ENCODE measurements at regions not wholly inside any gene's neighbourhood (a gene's known extent, or its start where the extent isn't known, plus 50 kb on each side); places are given as distances from the start of the nearest gene placed in this dataset.

DNA sequence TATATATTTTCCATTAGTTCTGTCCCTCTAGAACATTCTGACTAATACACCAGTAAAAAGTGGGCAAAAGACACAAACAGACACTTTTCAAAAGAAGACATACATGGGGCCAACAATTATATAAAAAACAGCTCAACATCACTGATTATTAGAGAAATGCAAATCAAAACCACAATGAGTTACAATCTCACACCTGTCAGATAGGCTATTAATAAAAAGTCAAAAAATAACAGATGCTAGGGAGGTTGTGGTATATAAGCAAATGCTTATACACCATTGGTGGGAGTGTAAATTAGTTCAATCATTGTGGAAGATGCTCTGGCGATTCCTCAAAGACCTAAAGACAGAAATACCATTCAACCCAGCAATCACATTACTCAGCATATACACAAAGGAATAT, 1707.8 kb downstream of the GRIK2 start:
- TF ChIP-seq FOXJ3 (CRISPR knock-in tag; IDR thresholded peaks at IDR 0.05; ENCODE audit: borderline replicate concordance): no peak
- no peak for TF ChIP-seq GABPB1 (CRISPR knock-in tag; IDR thresholded peaks at IDR 0.05)
- no peak for TF ChIP-seq ATF2 (CRISPR knock-in tag; IDR thresholded peaks at IDR 0.05; ENCODE audit: borderline replicate concordance, low read depth)
- no peak for TF ChIP-seq CTCF (IDR thresholded peaks at IDR 0.05)
- no peak for TF ChIP-seq ATF1 (CRISPR knock-in tag; IDR thresholded peaks at IDR 0.05)
- no peak for TF ChIP-seq CREB1 (CRISPR knock-in tag; IDR thresholded peaks at IDR 0.05)
- TF ChIP-seq ZNF423 (CRISPR knock-in tag; IDR thresholded peaks at IDR 0.05): no peak
- no peak for TF ChIP-seq FOXP1 (CRISPR knock-in tag; IDR thresholded peaks at IDR 0.05; ENCODE audit: borderline replicate concordance)
- TF ChIP-seq ZBTB43 (CRISPR knock-in tag; IDR thresholded peaks at IDR 0.05): no peak
- no peak for TF ChIP-seq ETV6 (CRISPR knock-in tag; IDR thresholded peaks at IDR 0.05)
- TF ChIP-seq, protein P1, sequence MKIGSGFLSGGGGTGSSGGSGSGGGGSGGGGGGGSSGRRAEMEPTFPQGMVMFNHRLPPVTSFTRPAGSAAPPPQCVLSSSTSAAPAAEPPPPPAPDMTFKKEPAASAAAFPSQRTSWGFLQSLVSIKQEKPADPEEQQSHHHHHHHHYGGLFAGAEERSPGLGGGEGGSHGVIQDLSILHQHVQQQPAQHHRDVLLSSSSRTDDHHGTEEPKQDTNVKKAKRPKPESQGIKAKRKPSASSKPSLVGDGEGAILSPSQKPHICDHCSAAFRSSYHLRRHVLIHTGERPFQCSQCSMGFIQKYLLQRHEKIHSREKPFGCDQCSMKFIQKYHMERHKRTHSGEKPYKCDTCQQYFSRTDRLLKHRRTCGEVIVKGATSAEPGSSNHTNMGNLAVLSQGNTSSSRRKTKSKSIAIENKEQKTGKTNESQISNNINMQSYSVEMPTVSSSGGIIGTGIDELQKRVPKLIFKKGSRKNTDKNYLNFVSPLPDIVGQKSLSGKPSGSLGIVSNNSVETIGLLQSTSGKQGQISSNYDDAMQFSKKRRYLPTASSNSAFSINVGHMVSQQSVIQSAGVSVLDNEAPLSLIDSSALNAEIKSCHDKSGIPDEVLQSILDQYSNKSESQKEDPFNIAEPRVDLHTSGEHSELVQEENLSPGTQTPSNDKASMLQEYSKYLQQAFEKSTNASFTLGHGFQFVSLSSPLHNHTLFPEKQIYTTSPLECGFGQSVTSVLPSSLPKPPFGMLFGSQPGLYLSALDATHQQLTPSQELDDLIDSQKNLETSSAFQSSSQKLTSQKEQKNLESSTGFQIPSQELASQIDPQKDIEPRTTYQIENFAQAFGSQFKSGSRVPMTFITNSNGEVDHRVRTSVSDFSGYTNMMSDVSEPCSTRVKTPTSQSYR (CRISPR knock-in tag; IDR thresholded peaks at IDR 0.05): no peak

All from WTC11 (cell line).